ENCODE measurements at regions not wholly inside any gene's neighbourhood (a gene's known extent, or its start where the extent isn't known, plus 50 kb on each side); places are given as distances from the start of the nearest gene placed in this dataset.

DNA sequence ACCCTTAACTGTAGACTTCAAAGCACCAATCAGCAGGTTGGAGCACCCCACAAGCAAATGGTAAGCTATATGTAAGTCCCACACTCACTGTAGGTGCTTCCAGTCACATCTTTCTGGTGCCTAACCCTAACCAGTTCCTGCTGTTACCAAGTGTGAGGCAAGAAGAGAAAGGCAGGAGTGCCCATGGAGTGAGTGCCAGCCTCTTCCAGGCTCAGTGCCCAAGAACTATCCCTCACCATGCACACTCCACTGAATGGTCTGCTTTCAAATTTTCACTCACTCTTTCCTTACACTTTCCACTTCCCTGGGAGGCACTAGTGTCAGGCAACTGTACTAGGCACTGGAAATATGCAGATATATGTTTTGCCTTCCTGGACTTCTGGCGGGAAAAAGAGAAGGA, 62.2 kb upstream of the ZDHHC17 start:
- Histone ChIP-seq H3K9me3 (ENCODE audit: low read depth, low read length, poor library complexity, severe bottlenecking) (no peaks in the 10 kb centered on the region), H3K27ac (ENCODE audit: low read depth, low read length, poor library complexity, severe bottlenecking) (no peak overlapping the region), H3K4me1 (ENCODE audit: insufficient read depth, low read length, poor library complexity, severe bottlenecking) (peaks cover 20% of the 10 kb centered on the region), H3K27me3 (replicated peaks; ENCODE audit: insufficient read depth, low read depth, low read length, poor library complexity) (no peaks in the 10 kb centered on the region), H3K36me3 (ENCODE audit: insufficient read depth, low read length, poor library complexity, severe bottlenecking) (no peaks in the 10 kb centered on the region), H3K4me3 (ENCODE audit: low read depth, low read length, poor library complexity, severe bottlenecking) (no peak overlapping the region)
- TF ChIP-seq, protein P1, sequence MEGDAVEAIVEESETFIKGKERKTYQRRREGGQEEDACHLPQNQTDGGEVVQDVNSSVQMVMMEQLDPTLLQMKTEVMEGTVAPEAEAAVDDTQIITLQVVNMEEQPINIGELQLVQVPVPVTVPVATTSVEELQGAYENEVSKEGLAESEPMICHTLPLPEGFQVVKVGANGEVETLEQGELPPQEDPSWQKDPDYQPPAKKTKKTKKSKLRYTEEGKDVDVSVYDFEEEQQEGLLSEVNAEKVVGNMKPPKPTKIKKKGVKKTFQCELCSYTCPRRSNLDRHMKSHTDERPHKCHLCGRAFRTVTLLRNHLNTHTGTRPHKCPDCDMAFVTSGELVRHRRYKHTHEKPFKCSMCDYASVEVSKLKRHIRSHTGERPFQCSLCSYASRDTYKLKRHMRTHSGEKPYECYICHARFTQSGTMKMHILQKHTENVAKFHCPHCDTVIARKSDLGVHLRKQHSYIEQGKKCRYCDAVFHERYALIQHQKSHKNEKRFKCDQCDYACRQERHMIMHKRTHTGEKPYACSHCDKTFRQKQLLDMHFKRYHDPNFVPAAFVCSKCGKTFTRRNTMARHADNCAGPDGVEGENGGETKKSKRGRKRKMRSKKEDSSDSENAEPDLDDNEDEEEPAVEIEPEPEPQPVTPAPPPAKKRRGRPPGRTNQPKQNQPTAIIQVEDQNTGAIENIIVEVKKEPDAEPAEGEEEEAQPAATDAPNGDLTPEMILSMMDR (conservative IDR thresholded peaks at IDR 0.05; ENCODE audit: low read depth, low read length): no peak
- no peak for TF ChIP-seq EZH2 (IDR thresholded peaks at IDR 0.05; ENCODE audit: borderline replicate concordance, low read depth, low read length, poor library complexity, severe bottlenecking)
- POLR2A ChIA-PET (ENCODE audit: low non-redundant PET): no interaction called here
- intact Hi-C loops (cut with micrococcal nuclease; ENCODE audit: unreplicated experiment): no loop called here
- CTCF ChIA-PET: no interaction called here
- no peak for DNase-seq (ENCODE audit: low spot score)
- BruUV-seq (replicated peaks): no TSS peak

DNA sequence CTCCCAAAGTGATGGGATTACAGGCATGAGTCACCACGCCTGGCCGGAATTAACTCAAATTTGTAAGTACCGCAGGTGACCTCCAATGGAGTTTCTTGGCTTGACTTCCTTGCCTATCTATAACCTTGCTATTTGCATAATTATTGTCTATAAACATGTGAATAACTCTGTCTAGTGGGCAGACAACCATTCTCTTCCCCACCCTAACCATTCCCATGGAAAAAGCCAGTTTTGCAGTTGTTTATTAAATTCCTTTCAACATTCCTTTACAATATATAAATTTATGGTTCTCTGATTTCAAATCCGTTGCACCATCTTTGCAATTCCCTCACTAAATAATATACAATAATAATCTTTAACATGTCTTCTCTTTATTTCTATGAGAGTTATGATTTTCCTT, 61.0 kb upstream of the ZDHHC17 start:
- no peak overlapping the region for H3K27ac ChIP-seq (ENCODE audit: low read depth, low read length, poor library complexity, severe bottlenecking)
- H3K4me3 ChIP-seq (ENCODE audit: low read depth, low read length, poor library complexity, severe bottlenecking): no peak overlapping the region
- peaks cover 7% of the 10 kb centered on the region for H3K4me1 ChIP-seq (ENCODE audit: insufficient read depth, low read length, poor library complexity, severe bottlenecking)
- no peaks in the 10 kb centered on the region for H3K36me3 ChIP-seq (ENCODE audit: insufficient read depth, low read length, poor library complexity, severe bottlenecking)
- ChIA-PET POLR2A (ENCODE audit: low non-redundant PET) (interaction anchor here (0.8 kb wide), 1 partner anchor 64 kb away, joined by 4 read pairs; no protein-coding TSS in a partner anchor), CTCF (no interaction called here)
- intact Hi-C loops (cut with micrococcal nuclease; ENCODE audit: unreplicated experiment): no loop called here
- no peaks in the 10 kb centered on the region for H3K9me3 ChIP-seq (ENCODE audit: low read depth, low read length, poor library complexity, severe bottlenecking)
- BruUV-seq (replicated peaks): no TSS peak
- TF ChIP-seq, protein P1 (conservative IDR thresholded peaks at IDR 0.05; ENCODE audit: low read depth, low read length): no peak
- DNase-seq (ENCODE audit: low spot score): no peak
- H3K27me3 ChIP-seq (replicated peaks; ENCODE audit: insufficient read depth, low read depth, low read length, poor library complexity): no peaks in the 10 kb centered on the region

DNA sequence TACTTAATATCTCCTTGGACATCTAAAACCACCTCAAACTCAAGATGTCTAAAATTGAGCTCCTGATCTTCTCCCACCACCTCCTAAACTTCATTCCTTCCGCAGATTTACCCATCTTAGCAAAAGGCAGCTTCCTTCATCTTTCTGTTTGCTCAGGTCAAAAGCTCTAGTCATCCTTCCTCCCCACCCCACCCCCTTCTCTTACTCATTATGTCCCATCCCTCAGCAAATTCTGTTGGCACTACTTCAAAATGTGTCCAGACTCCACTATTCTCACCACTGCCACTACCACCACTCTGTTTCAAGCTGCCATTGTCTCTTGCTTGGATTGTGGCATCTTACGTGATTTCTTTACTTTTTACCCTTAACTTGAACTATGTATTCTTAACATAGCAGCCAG, 59.2 kb upstream of the ZDHHC17 start:
- TF ChIP-seq, protein P1 (conservative IDR thresholded peaks at IDR 0.05; ENCODE audit: low read depth, low read length): no peak
- TF ChIP-seq EZH2 (IDR thresholded peaks at IDR 0.05; ENCODE audit: borderline replicate concordance, low read depth, low read length, poor library complexity, severe bottlenecking): no peak
- H3K27ac ChIP-seq (ENCODE audit: low read depth, low read length, poor library complexity, severe bottlenecking): no peak overlapping the region
- BruUV-seq (replicated peaks): no TSS peak
- H3K4me3 ChIP-seq (ENCODE audit: low read depth, low read length, poor library complexity, severe bottlenecking): no peak overlapping the region
- H3K36me3 ChIP-seq (ENCODE audit: insufficient read depth, low read length, poor library complexity, severe bottlenecking): no peaks in the 10 kb centered on the region
- intact Hi-C loops (cut with micrococcal nuclease; ENCODE audit: unreplicated experiment): no loop called here
- H3K27me3 ChIP-seq (replicated peaks; ENCODE audit: insufficient read depth, low read depth, low read length, poor library complexity): no peaks in the 10 kb centered on the region
- POLR2A ChIA-PET (ENCODE audit: low non-redundant PET): no interaction called here
- CTCF ChIA-PET: no interaction called here
- peaks cover 3% of the 10 kb centered on the region for H3K4me1 ChIP-seq (ENCODE audit: insufficient read depth, low read length, poor library complexity, severe bottlenecking)
- no peaks in the 10 kb centered on the region for H3K9me3 ChIP-seq (ENCODE audit: low read depth, low read length, poor library complexity, severe bottlenecking)
- DNase-seq (ENCODE audit: low spot score): no peak

Data from A673 (cell line).